MM.1S (cell line): ENCODE measurements at regions not wholly inside any gene's neighbourhood (a gene's known extent, or its start where the extent isn't known, plus 50 kb on each side); places are given as distances from the start of the nearest gene placed in this dataset.

Source experiments
- CTCF ChIP-seq: fragments of 300-600 bp; sonication (generic); IDR thresholded peaks from 2 replicates; pipeline ENCODE4 v1.5.1; 2016; ENCODE audit warnings: antibody characterized with exemption, low read length, mixed read lengths
- EZH2 ChIP-seq: fragments of 300-600 bp; sonication (generic); optimal IDR thresholded peaks from 2 replicates; pipeline ENCODE3; 2017; ENCODE audit warnings: low read depth, mild to moderate bottlenecking, antibody characterized with exemption, low read length, mixed read lengths

- no peak for TF ChIP-seq CTCF
- no peak for TF ChIP-seq EZH2
These were observed 69.8 kb upstream of the MNS1 start for GRCh38 chr15:56534728-56535127.
